K562 (cell line): ENCODE measurements at regions not wholly inside any gene's neighbourhood (a gene's known extent, or its start where the extent isn't known, plus 50 kb on each side); places are given as distances from the start of the nearest gene placed in this dataset.

Experiments used
- ATAC-seq: fragments of 200-7000 bp; cut with Tn5 transposase; 3 replicates; pipeline ENCODE4 v1.9.1; 2020; ENCODE audit warnings: moderate library complexity
- BruUV-seq: library from RNA; stranded (reverse); fragments of 400-500 nt; replicated peaks from 2 replicates; lab custom pipeline; 2021; lab: Mats Ljungman, UMichigan
- CTCF ChIA-PET: fragments of 300-600 bp; formaldehyde crosslinking; extraction: SDS; loops from one replicate; lab custom pipeline; 2021; ENCODE audit warnings: low intra/inter-chr PET ratio; lab: Yijun Ruan, JAX
- POLR2A ChIA-PET: fragments of 300-600, 350-650 bp; sonication (Branson Sonifier 250); formaldehyde crosslinking; extraction: SDS; loops from one replicate; lab custom pipeline; 2021; ENCODE audit warnings: antibody characterized with exemption, inconsistent platforms; lab: Yijun Ruan, JAX
- DNase-seq, 4 experiments: peaks; one replicate each; pipeline versions ENCODE4 v3.0.0 to v3.0.0-alpha.2; 2011 to 2018; ENCODE audit warnings: low spot score in 3 of 4, mixed read lengths in 3 of 4; ENCODE audit errors: extremely low read depth in 1 of 4
- FAIRE-seq: peaks from 2 replicates; lab custom pipeline; 2011; peaks lifted over from hg19 to GRCh38; lab: Jason Lieb, UNC
- H2AFZ ChIP-seq: 2 replicates; pipeline ENCODE4 v1.6.0; 2011; ENCODE audit warnings: low read depth, low read length, control low read depth, inconsistent platforms
- H3K27ac ChIP-seq: fragments of 200-600 bp; 3 replicates; pipeline ENCODE4 v1.8.0; 2011; ENCODE audit warnings: low read depth, mild to moderate bottlenecking, control low read depth, inconsistent platforms, low read length, moderate library complexity, mixed read lengths; ENCODE audit errors: extremely low read depth
- H3K27me3 ChIP-seq, 2 experiments: fragments of 300-600 bp in 1 of 2; 2 replicates in 1 of 2; 3 replicates in 1 of 2; pipeline versions ENCODE4 v1.6.0 to v1.8.0; 2011; ENCODE audit warnings: inconsistent platforms in 2 of 2, low read length in 2 of 2, mild to moderate bottlenecking in 1 of 2, mixed read lengths in 1 of 2, moderate library complexity in 1 of 2; ENCODE audit not compliant: control insufficient read depth in 2 of 2, insufficient read depth in 2 of 2
- H3K36me3 ChIP-seq: fragments of 300-600 bp; 3 replicates; pipeline ENCODE4 v1.8.0; 2011; ENCODE audit warnings: mild to moderate bottlenecking, low read length, inconsistent platforms; ENCODE audit not compliant: control insufficient read depth, insufficient read depth
- H3K4me1 ChIP-seq, 2 experiments: fragments of 200-600 bp in 1 of 2; replicated peaks in 1 of 2; 2 replicates in 1 of 2; 3 replicates in 1 of 2; pipeline versions ENCODE4 v1.5.1 to v1.8.0; 2011; ENCODE audit warnings: inconsistent platforms in 2 of 2, low read length in 2 of 2, mild to moderate bottlenecking in 1 of 2, mixed read lengths in 1 of 2, moderate library complexity in 1 of 2; ENCODE audit not compliant: control insufficient read depth in 2 of 2, insufficient read depth in 2 of 2
- H3K4me2 ChIP-seq: 2 replicates; pipeline ENCODE4 v1.6.1; 2011; ENCODE audit warnings: low read length, control low read depth, inconsistent platforms, mixed read lengths; ENCODE audit not compliant: insufficient read depth
- H3K4me3 ChIP-seq: fragments of 200-600 bp; sonication (generic), shearing (Covaris generic); 2 replicates; pipeline ENCODE4 v1.5.1; 2016; ENCODE audit warnings: control low read depth, inconsistent platforms
- H3K79me2 ChIP-seq: fragments of 200-600 bp; 3 replicates; pipeline ENCODE4 v1.8.0; 2011; ENCODE audit warnings: low read length, inconsistent platforms; ENCODE audit not compliant: control insufficient read depth, insufficient read depth
- H3K9ac ChIP-seq, 2 experiments: 2 replicates each; pipeline versions ENCODE4 v1.6.0 to v1.6.1; 2011; ENCODE audit warnings: low read depth in 2 of 2, low read length in 2 of 2, control low read depth in 1 of 2, inconsistent platforms in 1 of 2, mild to moderate bottlenecking in 1 of 2, mixed read lengths in 1 of 2; ENCODE audit not compliant: insufficient read depth in 1 of 2
- H3K9me1 ChIP-seq: one replicate; pipeline ENCODE4 v1.6.0; 2011; ENCODE audit warnings: inconsistent platforms, mild to moderate bottlenecking, low read length, moderate library complexity; ENCODE audit not compliant: control insufficient read depth, insufficient read depth
- H3K9me3 ChIP-seq: replicated peaks from 2 replicates; pipeline ENCODE4 v1.5.1; 2011; ENCODE audit warnings: low read depth, low read length, inconsistent platforms; ENCODE audit not compliant: control insufficient read depth, insufficient read depth
- H4K20me1 ChIP-seq: replicated peaks from 2 replicates; pipeline ENCODE4 v1.6.1; 2011; ENCODE audit warnings: low read length, inconsistent platforms, mixed read lengths; ENCODE audit not compliant: control insufficient read depth, insufficient read depth
- HDAC2 ChIP-seq: fragments of 450-650 bp; IDR thresholded peaks from 2 replicates; pipeline ENCODE4 v1.6.1; 2016; ENCODE audit warnings: mild to moderate bottlenecking
- MLX ChIP-seq, 2 experiments: fragments of 450-650 bp in 1 of 2; sonication (generic) in 1 of 2; formaldehyde crosslinking; conservative IDR thresholded peaks; 2 replicates each; pipeline versions ENCODE4 v1.4.0 to v1.8.1; 2020 to 2022; ENCODE audit warnings: mild to moderate bottlenecking in 1 of 2, missing genetic modification reagents in 1 of 2
- SPI1 ChIP-seq: IDR thresholded peaks from 2 replicates; pipeline ENCODE4 v1.6.1; 2011; ENCODE audit warnings: low read depth, low read length, control low read depth, borderline replicate concordance
- ZNF318 ChIP-seq, 2 experiments: fragments of 450-650 bp; IDR thresholded peaks; 2 replicates each; pipeline ENCODE4 v1.6.1; 2016; ENCODE audit warnings: mild to moderate bottlenecking in 2 of 2, borderline replicate concordance in 1 of 2, low read depth in 1 of 2, moderate library complexity in 1 of 2
- WGBS: fragments of 100-300 bp; shearing (Covaris generic); methylation state at CpG from one replicate; pipeline ENCODE4 v1.1.6; 2016; ENCODE audit warnings: low coverage, mixed read lengths; ENCODE audit not compliant: insufficient coverage; ENCODE audit errors: missing lambda C conversion rate; 5-methylcytosine and 5-hydroxymethylcytosine counted together
- in situ Hi-C: fragments of 300-500 bp; cut with MboI; formaldehyde crosslinking; loops from 4 replicates; pipeline ENCODE4 v1.15.0; 2018; ENCODE audit warnings: inconsistent platforms, mixed read lengths
- intact Hi-C: fragments of 100-400 bp; cut with micrococcal nuclease; formaldehyde crosslinking; loops from 2 replicates; pipeline ENCODE4 v1.14.2; 2022

GRCh38 chr19:28258829-28259228, 954.1 kb downstream of the UQCRFS1 start:
- FAIRE-seq (no peak), DNase-seq (no peak), ATAC-seq (no peak)
- H3K36me3 ChIP-seq: no peaks in the 10 kb centered on the region
- in situ Hi-C loops (no loop called here), intact Hi-C loops (no loop called here)
- no peak overlapping the region for H3K4me3 ChIP-seq
- 0% methylated on average over 3 of the region's 3 CpGs for WGBS
- H3K27ac ChIP-seq: no peak overlapping the region
- H4K20me1 ChIP-seq: no peaks in the 10 kb centered on the region
- no peaks in the 10 kb centered on the region for H3K27me3 ChIP-seq
- ChIA-PET CTCF (no interaction called here), POLR2A (interaction anchor here (0.6 to 1.1 kb wide), 2 partner anchors 8 to 21 kb away, joined by 3 to 4 read pairs; no protein-coding TSS in a partner anchor)
- no peak overlapping the region for H2AFZ ChIP-seq
- no peaks in the 10 kb centered on the region for H3K9me3 ChIP-seq
- no peaks in the 10 kb centered on the region for H3K4me1 ChIP-seq
- H3K9ac ChIP-seq: no peak overlapping the region
- no peaks in the 10 kb centered on the region for H3K79me2 ChIP-seq
- TF ChIP-seq HDAC2 (no peak), SPI1 (no peak), ZNF318 (IDR thresholded peaks at IDR 0.05; ENCODE audit: borderline replicate concordance in 1 of 2, low read depth in 1 of 2) (no peak), MLX (CRISPR knock-in tag; conservative IDR thresholded peaks at IDR 0.05) (no peak)
- H3K4me2 ChIP-seq: no peak overlapping the region
- BruUV-seq: no TSS peak
- H3K9me1 ChIP-seq: no peaks in the 10 kb centered on the region
